A172 (cell line): ENCODE measurements at regions not wholly inside any gene's neighbourhood (a gene's known extent, or its start where the extent isn't known, plus 50 kb on each side); places are given as distances from the start of the nearest gene placed in this dataset.
"Not testable (repeated sequence)": the region's sequence is repeated elsewhere in the genome, so short reads cannot be mapped to it uniquely, and the experiment has no call there.

Experiments
- DNase-seq: peaks from one replicate; pipeline ENCODE4 v3.0.0-alpha.2; 2015; ENCODE audit warnings: low spot score

DNA sequence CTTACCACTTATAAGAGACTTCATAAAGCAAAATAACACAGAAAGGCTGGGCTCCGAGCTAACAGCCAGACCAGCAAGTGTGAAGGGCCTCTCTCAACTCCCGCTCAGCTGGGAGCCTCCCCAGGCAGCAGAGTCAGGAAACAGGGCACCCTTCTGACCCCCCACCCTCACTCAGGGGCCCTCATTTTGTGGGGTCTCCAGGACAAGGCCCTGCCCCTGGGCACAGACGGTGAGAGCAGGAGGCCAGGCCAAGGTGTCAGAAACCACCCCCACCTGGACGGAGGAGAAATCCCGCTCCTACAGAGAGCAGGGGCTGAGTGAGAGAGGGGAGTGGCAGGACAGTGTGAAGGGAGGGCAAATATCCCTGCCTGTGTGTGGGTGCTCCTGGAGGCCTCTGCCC, 135.8 kb upstream of the FOXD4L5 start:
- DNase-seq: no peak

DNA sequence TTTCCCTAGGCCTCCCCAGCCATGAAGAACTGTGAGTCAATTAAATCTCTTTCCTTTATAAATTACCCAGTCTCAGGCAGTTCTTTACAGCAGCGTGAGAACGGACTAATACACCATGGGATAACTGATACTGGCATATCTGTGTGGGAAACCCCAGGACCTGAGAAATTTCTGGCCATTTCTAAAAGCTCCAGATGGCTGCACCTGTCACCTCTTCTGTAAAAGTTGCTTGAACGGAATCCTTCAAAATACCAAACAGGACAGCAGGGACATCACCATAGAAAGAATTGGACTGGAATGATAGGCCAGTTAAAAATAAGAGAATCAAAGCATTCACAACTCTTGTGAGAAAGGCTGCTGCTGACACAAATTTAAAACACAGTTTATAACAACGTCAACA, 134.0 kb upstream of the FOXD4L5 start:
- DNase-seq: not testable (repeated sequence)

DNA sequence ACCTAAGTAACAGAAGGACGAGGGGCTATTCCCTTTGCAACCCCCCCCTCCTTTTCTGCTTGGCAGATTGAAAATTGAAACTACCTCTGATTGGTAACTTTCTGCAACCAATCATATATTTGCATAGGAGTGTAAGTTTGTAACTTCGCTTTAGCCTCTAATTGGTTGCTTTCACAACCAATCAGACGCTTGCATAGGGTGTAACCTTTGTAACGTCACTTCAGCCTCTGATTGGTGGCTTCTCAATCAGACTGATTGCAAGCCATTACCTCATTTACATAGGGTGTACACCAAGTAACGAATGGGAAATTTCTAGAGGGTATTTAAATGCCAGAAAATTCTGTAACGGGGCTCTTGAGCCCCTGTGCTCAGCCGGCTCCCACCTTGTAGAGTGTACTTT, 131.9 kb upstream of the FOXD4L5 start:
- DNase-seq: not testable (repeated sequence)

DNA sequence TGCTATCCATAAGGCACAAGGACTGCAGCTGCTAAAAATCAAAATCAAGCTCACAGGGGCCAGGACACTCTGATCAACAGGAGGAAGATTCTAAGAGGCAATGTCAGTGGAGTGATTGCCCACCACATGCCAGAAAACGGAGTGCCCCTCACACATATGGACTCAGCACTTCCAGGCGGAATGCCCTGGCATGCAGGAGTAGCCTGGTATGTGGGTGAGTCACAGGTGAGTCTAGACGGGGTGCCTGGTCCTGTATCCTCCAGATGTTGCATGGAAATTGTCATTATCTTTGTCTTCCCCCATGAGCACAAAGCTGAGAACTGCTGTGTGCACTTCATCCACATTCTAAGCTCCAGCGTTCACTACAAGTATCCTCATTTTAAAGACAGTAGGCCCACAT, 129.2 kb upstream of the FOXD4L5 start:
- not testable (repeated sequence) for DNase-seq

DNA sequence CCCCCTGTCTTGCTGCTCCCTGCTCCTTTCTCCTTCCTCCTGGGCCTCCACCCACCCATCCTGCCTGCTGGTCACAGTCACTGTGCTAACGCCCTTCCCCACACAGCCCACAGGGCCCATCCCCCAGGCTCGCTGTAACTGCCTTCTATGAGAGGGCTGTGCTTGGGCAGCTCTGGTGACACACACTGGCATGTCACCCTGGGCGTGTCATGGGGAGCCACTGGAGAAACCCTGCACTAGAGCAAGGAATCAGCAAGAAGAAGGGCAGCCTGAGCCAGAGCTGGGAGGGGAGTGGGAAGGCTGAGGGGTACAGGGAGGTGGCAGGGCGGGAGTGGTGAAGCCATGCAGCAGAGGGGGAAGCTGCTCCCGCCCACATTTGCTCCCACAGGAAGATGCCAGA, 128.4 kb upstream of the FOXD4L5 start:
- DNase-seq: not testable (repeated sequence)

DNA sequence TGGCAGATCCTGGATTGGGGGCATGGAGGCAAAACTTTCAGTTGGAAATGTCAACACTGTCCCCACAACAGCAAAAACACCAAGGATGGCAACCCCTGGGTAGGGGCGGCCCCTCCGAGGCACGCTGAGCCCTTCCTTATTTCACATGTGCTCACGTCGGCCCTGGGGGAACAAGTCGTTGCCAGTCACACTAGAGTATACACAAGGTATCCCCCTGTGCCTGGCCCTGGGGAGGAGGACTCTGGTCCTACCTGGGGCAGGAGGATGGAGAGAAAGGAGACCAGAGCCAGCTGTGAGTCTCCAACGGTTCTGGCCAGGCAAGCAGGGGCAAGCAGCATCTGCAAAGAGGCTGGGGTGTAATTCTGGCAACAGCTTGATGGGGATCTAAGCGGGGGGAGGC, 126.9 kb upstream of the FOXD4L5 start:
- no peak for DNase-seq

DNA sequence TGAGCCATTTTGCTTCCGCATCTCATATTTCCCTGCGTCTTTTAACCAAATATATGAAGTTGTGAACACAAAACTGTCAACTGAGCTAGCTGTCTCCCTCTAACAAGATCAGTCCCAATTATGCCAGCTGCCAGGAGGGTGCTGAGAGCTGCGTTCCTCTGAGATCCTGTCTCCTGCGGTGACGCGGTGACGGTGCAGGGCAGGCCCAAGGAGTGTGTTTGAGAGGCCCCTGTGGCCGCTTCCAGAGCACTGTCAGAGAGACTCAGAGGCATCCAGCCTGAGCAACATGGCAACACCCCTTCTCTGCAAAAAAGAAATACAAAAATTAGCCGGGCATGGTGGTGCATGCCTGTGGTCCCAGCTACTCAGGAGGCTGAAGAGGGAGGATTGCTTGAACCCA, 126.3 kb upstream of the FOXD4L5 start:
- DNase-seq: no peak

DNA sequence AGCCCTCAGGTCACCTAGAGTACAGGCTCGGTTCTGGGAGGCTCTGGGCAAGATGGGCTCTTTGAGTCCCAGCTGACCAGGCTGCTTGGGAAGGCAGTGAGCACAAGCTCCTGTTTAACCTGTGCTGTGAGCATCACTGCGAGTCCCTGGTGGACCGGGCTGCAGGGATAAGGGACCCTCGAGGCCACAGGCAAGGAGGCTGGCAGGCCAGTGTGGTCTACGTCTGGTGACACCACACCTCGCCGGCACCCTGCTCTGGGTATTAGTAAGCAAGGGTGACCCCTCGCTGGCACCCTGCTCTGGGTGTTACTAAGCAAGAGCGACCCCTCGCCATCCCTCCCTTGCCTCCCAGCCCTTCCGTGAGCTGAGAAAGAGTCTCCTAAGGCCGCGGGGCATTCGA, 125.9 kb upstream of the FOXD4L5 start:
- DNase-seq: no peak

DNA sequence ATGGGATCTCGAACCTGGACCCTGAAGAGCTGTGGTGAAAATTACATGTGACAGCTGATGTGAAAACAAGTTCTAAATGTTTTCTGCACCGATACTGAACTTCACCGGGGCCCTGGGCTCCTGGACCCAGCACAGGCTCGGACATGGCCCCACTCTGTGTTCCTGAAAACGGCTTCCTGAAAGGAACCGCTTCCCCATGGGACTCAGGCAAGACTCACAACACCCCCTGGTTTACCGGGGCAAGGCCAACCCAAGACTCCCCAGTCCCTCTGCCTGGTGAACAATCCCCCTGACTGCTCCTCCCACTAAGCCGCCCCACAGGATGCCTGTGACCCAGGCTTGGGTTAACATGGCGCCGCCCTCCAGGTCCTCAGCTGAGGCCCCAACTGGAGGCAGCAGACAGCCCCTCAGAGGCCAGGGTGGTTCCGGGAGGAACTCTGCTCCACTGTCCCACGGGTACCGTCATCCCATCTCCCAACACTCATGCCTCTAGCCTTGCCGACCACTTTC, 124.5 kb upstream of the FOXD4L5 start:
- DNase-seq: no peak

DNA sequence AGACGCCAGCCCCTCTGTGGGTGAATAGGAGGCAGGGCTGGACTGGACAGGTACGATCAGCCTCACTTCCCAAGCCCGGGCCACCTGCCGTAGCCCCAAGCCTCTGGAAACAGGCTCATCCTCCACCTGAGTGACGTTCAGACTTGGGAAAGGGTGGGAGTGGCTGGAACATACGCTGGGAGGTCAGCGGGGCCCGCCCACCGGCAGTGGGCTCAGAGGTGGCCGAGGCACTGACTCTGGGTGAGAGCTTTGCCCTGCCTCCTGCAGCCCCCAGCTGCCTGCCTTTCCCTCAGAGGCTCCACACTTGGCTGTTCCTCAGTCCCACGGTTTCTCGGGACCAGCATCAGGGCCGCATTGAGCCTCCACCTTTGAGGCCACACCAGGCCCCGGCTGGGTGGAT, 123.8 kb upstream of the FOXD4L5 start:
- DNase-seq: not testable (repeated sequence)

DNA sequence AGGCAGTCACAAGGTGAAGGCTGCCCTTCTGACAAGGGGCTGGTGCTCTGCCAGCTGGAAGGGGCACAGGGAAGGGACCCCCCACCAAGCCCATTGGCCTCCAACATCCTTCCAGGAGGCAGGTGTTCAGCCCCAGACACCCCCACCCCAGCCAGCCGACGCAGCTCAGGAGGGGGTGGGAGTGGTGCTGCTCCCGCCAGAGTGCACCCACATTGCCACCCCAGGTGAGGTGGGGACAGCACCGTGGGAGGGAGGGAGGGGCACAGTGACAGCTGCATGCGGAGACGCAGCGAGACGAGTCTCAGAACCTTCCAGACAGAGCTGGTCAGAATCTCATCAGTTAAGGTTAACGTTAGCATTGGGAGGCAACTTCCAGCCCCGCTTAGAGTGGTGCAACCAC, 121.6 kb upstream of the FOXD4L5 start:
- not testable (repeated sequence) for DNase-seq

DNA sequence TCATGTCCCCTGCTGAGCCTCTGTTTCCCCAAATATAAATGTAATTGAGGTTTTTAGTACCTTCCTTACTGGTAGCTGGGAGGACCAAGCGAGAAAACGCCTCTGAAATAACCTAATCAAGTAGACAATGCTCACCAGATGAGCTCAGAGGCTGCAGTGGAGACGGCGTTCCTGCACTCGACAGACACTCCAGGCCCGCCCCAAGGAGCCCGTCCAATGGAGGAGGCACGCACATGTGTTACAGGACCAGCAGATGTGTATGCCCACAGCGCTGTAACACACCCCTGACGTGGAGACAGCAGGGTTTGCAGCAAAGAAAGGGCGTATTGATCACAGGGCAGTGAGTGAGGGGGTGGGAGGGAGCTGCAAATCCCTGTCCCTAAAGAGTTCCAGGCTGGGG, 120.8 kb upstream of the FOXD4L5 start:
- DNase-seq: not testable (repeated sequence)

DNA sequence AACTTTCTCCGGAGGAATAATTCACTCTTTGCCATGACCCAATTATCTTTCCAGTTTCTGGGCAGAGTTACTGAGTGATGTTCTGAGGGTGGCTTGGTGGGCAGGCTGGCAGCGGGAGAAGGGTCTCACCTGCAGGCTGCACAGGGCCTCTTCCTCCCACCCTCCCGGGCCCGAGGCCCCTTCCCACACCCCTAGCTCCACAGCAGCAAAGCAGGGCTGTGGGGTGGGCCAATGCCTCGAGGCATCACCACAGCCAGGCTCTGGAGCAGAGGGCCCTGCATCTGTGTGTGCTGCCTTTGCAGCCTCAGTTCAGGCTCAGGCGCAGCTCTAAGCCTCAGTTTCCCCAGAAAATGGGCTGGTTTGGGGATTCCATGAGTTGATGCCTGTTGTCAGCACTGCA, 120.2 kb upstream of the FOXD4L5 start:
- DNase-seq: no peak

DNA sequence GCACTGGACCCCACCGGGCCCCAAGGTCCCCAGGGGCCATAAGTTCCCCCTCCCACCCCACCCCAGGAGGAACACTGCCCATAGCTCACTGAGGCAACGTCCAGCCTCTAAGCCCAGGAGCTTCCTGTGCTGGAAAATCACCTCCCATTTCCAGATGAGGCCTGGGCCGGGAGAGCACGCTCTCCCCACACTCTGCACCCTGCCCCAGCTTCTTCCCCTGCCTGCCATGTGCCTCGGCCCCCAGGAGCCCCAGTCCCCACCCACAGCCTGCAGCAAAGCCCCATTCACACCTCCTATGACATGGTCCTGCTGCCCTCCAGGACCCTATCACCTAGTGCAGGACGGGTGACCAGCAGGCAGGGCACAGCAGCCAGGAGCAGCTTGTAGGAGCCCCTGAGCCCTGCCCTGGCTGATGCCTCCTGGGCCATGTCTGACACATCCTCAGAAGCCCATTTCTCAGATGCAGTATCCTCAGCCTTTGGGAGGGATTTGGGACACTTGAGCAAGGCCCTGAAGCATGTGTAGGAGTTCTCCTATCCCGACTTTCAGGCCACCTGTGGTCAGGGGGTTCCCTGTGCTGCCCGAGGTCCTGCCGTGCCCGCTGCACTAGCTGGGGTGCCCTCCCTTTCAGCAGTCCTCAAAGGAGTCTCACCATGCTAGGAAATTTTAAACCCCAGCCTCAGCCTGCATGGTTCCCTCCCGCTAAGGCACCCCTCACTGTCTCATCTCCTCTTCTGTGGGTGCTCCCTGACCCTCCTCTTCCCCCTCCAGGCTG, 119.4 kb upstream of the FOXD4L5 start:
- DNase-seq: no peak

DNA sequence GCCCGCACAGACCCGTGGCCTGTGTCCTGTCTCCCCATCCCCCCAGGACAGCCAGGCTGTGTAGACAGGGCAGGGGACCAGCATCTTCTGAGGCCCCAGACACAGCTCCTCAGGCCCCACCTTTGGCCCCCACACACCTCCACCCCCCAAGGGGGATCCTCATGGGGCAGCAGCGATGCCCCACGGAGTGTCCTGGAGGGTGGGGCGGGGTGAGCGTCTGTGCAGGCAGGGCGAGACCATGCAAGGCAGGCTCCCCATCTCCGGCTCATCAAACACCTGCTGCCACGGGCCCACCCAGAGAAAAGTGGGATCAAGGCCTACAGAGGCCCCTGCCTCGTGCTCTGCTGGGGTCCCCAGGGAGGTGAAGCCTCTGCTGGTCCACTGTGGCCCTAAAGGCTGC, 118.7 kb upstream of the FOXD4L5 start:
- DNase-seq: no peak

DNA sequence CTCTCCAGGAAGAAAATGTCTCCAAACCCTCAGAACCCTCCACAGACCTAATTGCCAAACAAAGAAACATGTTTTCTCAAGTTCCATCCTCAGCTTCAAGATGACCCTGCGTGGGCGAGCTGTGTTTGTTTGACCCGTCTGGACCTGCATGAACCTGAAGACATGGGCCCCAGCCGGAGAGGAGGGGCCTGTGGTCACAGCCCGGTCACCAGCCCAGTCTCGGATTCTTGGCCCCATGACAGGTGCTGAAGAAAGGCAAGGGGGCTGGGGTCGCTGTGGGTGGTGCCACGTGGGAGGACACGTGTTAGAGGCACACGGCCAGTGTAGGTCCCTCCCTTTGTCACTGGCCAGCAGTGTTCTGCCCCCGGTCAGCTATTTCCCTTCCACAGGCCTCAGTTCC, 118.1 kb upstream of the FOXD4L5 start:
- DNase-seq: not testable (repeated sequence)

DNA sequence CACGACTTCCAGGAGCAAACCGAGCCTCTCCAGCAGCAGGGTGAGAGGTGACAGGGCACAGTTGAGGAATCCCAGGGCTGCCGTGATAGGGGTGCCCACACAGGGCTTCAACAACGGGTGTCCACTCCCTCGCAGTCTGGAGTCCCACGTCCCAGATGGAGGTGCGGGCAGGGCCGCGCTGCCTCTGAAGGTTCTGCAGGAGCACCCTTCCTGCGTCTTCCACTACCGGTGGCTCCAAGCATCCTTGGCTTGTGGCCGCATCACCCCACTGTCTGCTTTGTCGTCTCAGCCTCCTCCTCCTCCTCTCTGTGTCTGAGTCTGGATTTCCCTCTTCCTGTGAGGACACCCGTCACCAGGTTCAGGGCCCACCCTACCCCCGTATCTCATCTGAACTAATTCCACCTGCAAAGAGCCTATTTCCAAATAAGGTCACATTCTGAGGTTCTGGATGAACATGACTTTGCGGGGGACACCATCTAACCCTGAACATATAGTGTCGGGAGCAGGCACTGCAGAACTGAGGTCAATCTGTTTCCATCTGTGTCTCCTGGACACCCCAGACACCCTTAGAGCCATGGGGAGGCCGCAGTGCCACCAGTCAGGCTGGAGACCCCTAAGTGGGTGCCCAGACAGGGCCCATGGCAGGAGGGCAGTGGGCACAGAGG, 117.3 kb upstream of the FOXD4L5 start:
- not testable (repeated sequence) for DNase-seq

DNA sequence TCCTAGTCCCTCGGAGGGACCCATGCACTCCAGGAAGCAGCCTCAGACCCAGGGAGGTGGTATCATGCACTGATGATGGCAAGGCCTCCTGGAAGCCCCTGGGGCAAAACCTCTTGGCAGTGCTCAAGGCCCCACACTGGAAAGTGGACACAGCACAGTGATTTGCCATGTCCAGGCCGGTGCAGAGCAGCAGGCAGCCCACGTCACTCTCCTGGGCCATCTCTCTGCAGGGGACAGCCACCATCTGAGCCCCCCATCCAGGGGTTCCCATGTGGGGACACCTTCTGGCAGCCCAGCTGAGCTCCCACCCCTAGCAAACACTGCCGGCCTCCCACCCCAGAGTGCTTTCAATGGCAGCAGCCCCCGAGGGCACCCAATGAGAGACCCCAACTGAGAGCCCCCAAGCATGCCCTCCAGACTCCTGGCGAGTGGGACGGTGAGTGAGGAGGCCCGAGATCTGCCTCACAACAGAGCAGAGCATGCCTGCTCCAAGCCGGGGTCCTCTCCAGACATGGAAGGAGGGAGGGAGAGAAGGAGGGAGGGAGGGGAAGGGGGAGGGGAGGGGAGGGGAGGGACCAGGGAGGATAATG, 116.5 kb upstream of the FOXD4L5 start:
- not testable (repeated sequence) for DNase-seq

DNA sequence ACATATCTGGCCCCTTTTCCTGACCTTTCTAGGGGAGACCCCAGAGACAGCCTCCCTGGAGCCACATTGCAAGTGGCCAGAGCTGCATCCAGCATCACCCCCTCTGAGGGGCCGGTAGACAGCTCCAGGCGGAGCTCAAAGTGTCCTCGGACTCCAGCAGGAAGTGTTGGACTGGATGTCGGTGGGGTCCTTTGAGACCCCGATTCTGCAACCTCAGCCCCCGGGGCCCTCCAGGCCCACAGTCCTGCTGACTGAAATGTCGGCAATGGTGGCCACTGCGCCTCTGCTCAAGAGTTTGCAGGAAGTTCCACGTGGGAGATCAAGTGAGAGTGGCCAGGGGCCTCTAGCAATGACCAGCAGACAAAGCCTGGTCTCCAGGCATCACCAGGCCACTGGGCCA, 115.9 kb upstream of the FOXD4L5 start:
- no peak for DNase-seq

DNA sequence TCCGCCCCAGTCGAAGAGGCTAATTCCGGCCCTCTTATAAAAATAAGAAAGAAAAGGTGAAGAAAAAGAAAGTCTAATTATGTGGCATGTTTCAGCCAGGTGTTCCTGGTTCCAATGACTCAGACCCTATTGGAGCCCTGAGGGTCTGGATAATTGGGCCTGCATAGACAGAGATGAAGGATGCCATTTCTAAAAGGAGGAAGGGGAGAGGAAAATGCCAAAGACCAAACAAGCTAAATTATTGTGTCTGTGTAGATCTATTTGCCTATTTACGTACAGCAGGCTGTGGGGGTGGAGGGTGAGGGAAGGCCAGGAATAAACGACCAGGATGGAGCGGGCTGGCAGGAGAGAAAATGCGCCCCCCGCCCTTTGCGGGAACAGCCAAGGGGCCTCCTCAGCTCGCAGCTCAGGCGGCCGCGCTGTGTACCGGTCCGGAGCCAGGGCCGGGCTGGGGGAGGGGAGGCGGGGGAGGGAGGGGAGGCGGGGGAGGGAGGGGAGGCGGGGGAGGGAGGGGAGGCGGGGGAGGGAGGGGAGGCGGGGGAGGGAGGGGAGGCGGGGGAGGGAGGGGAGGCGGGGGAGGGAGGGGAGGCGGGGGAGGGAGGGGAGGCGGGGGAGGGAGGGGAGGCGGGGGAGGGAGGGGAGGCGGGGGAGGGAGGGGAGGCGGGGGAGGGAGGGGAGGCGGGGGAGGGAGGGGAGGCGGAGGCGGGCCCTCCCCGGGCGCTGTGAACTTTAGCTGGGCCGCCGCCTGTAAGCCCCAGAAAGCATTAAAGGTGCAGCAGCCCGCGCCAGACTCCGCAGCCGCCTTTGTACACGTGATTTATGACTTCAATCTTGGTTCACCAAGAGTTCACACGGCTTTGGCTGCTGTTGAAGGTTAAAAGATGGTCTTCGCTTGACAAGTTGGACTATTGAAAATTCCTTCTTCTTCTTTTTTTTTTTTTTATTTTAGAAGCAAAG, 113.0 kb upstream of the FOXD4L5 start:
- not testable (repeated sequence) for DNase-seq

DNA sequence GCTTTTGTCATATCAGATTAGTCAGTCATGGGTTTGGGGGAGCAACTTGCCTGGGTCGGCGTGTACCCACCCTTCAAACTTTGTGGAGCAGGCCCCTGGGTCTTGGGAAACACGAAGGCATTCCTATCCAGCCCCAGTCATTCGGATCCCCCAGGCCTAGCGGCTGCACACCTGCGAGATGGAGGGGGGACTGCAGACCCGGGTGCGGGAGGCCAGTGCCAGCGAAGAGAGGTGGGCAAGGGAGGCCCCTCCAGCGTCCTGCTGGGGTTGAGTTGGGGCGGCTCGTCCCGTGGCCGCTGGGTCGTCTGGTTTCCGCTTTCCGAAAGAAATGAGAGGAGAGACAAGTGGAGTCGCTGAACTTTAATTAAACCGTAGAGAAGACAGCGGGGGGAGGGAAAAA, 112.2 kb upstream of the FOXD4L5 start:
- not testable (repeated sequence) for DNase-seq

DNA sequence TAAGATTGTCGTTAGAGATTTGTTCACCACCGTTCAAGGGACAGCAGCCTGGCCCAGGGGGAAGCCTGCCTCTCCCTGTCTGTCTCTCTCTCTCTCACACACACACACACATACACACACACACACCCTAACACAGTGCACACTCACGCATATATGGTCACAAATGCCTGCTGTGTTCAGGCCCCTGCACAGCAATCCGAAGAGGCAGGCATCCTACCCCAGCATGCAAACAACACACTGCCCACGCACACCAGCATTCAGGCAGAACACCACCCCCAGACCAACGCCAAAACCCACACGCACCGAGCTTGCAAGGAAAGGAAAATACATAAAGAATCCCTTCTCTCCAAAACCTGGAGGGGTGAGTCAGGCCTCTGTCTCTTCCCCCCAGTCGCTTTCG, 111.6 kb upstream of the FOXD4L5 start:
- DNase-seq: not testable (repeated sequence)
